B cell (primary cell): ENCODE measurements at regions not wholly inside any gene's neighbourhood (a gene's known extent, or its start where the extent isn't known, plus 50 kb on each side); places are given as distances from the start of the nearest gene placed in this dataset.

Source experiments
- EZH2 ChIP-seq: IDR thresholded peaks from 2 replicates; pipeline ENCODE4 v1.6.1; 2012; ENCODE audit warnings: borderline replicate concordance, low read depth, mild to moderate bottlenecking, moderate library complexity, low read length; ENCODE audit not compliant: insufficient read depth, poor library complexity, severe bottlenecking
- TF ChIP-seq, protein P1 (sequence below): fragments of 200-600 bp; IDR thresholded peaks from one replicate; pipeline ENCODE4 v1.8.0; 2022; ENCODE audit warnings: antibody characterized with exemption, mild to moderate bottlenecking

DNA sequence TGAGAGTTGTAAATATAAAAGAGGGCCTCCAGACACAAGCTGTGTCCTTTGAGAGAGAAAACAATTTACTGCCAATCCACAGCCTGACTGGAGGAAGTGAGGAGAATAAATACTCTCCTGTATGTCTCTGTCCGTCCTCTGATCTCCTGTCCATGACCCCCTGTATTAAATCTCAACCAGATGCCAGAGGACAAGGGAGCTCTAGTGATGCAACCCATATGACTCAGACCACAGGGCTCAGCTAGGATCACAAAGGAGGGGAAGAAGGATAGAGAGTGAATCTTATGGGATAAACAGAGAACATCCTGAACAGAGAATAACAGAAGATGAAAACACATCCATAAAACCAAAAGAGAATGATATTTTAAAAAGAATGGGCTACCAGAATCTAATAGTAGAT is 482.6 kb downstream of the PLOD2 start:
- TF ChIP-seq, protein P1, sequence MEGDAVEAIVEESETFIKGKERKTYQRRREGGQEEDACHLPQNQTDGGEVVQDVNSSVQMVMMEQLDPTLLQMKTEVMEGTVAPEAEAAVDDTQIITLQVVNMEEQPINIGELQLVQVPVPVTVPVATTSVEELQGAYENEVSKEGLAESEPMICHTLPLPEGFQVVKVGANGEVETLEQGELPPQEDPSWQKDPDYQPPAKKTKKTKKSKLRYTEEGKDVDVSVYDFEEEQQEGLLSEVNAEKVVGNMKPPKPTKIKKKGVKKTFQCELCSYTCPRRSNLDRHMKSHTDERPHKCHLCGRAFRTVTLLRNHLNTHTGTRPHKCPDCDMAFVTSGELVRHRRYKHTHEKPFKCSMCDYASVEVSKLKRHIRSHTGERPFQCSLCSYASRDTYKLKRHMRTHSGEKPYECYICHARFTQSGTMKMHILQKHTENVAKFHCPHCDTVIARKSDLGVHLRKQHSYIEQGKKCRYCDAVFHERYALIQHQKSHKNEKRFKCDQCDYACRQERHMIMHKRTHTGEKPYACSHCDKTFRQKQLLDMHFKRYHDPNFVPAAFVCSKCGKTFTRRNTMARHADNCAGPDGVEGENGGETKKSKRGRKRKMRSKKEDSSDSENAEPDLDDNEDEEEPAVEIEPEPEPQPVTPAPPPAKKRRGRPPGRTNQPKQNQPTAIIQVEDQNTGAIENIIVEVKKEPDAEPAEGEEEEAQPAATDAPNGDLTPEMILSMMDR, result no peak
- no peak for TF ChIP-seq EZH2
